Uterus (tissue), 3 donors: ENCODE measurements at regions not wholly inside any gene's neighbourhood (a gene's known extent, or its start where the extent isn't known, plus 50 kb on each side); places are given as distances from the start of the nearest gene placed in this dataset.

Source experiments
- DNase-seq, 2 donors: peaks; one replicate each; pipeline ENCODE4 v3.0.0-alpha.2; 2019 to 2020
- H3K27ac ChIP-seq, 2 donors: fragments of 200-600 bp; sonication (generic); 1 replicate in 1 of 2; 2 replicates in 1 of 2; pipeline ENCODE4 v1.5.1; 2016 to 2018
- H3K27me3 ChIP-seq, 2 donors: fragments of 200-600 bp; sonication (generic); one replicate each; pipeline ENCODE4 v1.5.1; 2018 to 2019; ENCODE audit warnings: control low read depth in 1 of 2
- H3K36me3 ChIP-seq, 2 donors: fragments of 200-600 bp; sonication (generic); one replicate each; pipeline ENCODE4 v1.5.1; 2019; ENCODE audit warnings: control low read depth in 1 of 2
- H3K4me1 ChIP-seq, 2 donors: fragments of 200-600 bp; sonication (generic); one replicate each; pipeline ENCODE4 v1.5.1; 2018 to 2019; ENCODE audit warnings: control low read depth in 1 of 2
- H3K4me3 ChIP-seq, 2 donors: fragments of 200-600 bp; sonication (generic); 1 replicate in 1 of 2; 2 replicates in 1 of 2; pipeline ENCODE4 v1.5.1; 2018 to 2019; ENCODE audit warnings: mild to moderate bottlenecking in 1 of 2
- H3K9me3 ChIP-seq, 2 donors: fragments of 200-600 bp; sonication (generic); one replicate each; pipeline ENCODE4 v1.5.1; 2019; ENCODE audit warnings: control low read depth in 1 of 2
- POLR2A ChIP-seq, 2 donors: fragments of 450-650 bp; IDR thresholded peaks; one replicate each; pipeline ENCODE4 v1.6.1; 2016; ENCODE audit warnings: antibody characterized with exemption in 2 of 2, mild to moderate bottlenecking in 1 of 2, moderate library complexity in 1 of 2
- intact Hi-C: fragments of 100-400 bp; cut with DNase I; formaldehyde crosslinking; loops from one replicate; pipeline ENCODE4 v1.15.1; 2023; ENCODE audit warnings: low total_unique reads
- TF ChIP-seq, protein P1 (sequence below), 4 experiments: fragments of 200-600 bp in 2 of 4; fragments of 450-650 bp in 2 of 4; sonication (generic) in 2 of 4; IDR thresholded peaks; one replicate each; pipeline ENCODE4 v1.5.1; 2016 to 2019; ENCODE audit warnings: antibody characterized with exemption in 4 of 4, mild to moderate bottlenecking in 2 of 4, moderate library complexity in 1 of 4
- donor health status: DM: yes; HTN: yes; CAD: no.

DNA sequence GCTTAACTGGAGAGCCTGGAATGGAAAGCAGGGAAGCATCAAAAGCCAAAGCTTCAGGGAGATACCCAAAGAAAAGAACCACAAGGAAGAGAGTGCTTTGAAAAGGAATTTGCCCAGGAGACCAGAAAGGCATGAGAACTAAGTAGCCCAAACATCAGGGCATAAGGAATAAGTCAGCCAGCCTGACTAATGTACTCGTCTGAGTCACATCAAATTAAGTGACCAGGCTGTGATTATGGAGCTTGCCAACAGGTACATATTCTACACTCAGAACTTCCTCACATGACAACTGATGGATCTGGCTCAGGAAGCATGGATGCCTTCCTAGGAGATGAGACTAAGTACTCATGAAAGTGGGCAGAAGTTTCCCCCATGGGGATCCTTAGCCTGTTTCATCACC lies 366.7 kb downstream of the BUD13 start:
- DNase-seq: no peak
- intact Hi-C loops: no loop called here
- no peak overlapping the region for H3K27ac ChIP-seq
- no peaks in the 10 kb centered on the region for H3K36me3 ChIP-seq
- H3K27me3 ChIP-seq: no peaks in the 10 kb centered on the region
- H3K4me1 ChIP-seq: no peaks in the 10 kb centered on the region
- TF ChIP-seq, protein P1, sequence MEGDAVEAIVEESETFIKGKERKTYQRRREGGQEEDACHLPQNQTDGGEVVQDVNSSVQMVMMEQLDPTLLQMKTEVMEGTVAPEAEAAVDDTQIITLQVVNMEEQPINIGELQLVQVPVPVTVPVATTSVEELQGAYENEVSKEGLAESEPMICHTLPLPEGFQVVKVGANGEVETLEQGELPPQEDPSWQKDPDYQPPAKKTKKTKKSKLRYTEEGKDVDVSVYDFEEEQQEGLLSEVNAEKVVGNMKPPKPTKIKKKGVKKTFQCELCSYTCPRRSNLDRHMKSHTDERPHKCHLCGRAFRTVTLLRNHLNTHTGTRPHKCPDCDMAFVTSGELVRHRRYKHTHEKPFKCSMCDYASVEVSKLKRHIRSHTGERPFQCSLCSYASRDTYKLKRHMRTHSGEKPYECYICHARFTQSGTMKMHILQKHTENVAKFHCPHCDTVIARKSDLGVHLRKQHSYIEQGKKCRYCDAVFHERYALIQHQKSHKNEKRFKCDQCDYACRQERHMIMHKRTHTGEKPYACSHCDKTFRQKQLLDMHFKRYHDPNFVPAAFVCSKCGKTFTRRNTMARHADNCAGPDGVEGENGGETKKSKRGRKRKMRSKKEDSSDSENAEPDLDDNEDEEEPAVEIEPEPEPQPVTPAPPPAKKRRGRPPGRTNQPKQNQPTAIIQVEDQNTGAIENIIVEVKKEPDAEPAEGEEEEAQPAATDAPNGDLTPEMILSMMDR (IDR thresholded peaks at IDR 0.05): no peak
- no peak for TF ChIP-seq POLR2A (IDR thresholded peaks at IDR 0.05)
- no peaks in the 10 kb centered on the region for H3K9me3 ChIP-seq
- H3K4me3 ChIP-seq: no peak overlapping the region

DNA sequence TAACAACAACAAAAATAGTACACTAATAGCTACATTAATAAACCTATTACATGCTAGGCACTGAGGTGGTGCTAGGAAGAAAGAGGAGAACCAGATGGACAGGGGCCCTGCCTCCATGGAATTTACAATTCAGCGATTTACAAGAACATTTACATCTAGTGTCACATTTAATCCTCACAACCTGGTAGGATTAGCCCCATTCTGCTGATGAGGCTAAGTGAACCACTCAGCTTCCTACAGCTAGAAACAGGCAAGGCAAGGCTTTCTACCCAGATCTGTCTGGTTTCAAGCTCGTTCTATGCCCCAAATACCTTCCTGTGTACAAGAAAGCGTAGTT lies 368.4 kb downstream of the BUD13 start:
- Histone ChIP-seq H3K27ac (no peak overlapping the region), H3K9me3 (no peaks in the 10 kb centered on the region), H3K4me3 (no peak overlapping the region), H3K36me3 (no peaks in the 10 kb centered on the region), H3K4me1 (no peaks in the 10 kb centered on the region), H3K27me3 (no peaks in the 10 kb centered on the region)
- intact Hi-C loops: no loop called here
- TF ChIP-seq POLR2A (IDR thresholded peaks at IDR 0.05): no peak
- TF ChIP-seq, protein P1 (IDR thresholded peaks at IDR 0.05): no peak
- no peak for DNase-seq

DNA sequence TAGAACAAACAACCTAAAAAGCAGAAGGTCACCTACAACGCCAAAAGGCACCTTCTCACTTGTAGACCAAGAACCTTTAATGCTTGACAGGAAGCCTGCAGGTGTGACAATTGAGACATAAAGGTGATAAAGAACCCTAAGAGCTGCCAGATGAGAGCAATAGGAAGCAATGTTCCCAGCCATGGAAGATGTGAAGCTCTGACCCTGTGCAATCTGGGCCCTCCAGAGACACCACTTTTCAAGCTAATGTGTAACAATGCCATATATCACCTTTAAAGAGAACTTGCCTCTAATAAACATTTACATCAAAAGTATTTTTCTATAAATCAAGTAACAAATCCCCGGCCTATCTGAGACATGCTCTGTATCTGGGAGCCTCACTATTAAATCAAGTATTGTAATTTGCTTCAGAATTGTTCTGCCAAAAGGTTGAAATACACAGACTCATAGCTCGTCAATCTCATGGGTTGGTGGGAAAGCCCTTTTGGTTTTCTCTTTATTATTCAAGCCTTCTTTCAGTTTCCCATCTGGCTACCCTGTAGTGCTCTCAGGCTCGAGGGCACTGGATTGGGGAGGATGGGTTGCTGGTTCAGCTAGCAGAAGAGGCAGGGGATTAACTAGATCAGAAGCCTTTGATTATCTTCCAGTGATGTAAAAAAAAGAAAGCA lies 368.9 kb downstream of the BUD13 start:
- intact Hi-C loops: no loop called here
- Histone ChIP-seq H3K36me3 (no peaks in the 10 kb centered on the region), H3K9me3 (no peaks in the 10 kb centered on the region), H3K27me3 (no peaks in the 10 kb centered on the region), H3K4me3 (no peak overlapping the region), H3K4me1 (no peaks in the 10 kb centered on the region), H3K27ac (no peak overlapping the region)
- no peak for DNase-seq
- no peak for TF ChIP-seq POLR2A (IDR thresholded peaks at IDR 0.05)
- TF ChIP-seq, protein P1 (IDR thresholded peaks at IDR 0.05): no peak

DNA sequence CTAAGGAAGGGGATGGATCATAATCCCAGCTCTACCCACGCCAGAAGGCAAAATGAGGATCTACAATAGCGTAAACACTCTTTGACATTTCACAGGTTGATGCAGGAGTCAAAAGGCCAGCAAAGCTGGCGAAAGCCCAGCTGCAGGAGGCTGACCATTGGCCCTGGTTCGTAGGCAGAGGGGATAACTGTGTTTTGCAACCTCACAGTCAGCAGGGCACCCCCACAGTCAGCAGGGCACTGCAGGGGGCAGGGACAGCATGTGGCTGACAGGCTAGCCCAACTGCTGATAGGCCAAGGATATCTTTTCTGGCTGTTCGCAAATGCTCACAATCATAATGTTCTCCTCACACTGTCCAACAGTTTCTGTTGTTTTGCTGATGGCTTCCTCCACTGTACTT lies 372.7 kb downstream of the BUD13 start:
- no peaks in the 10 kb centered on the region for H3K27me3 ChIP-seq
- no peaks in the 10 kb centered on the region for H3K9me3 ChIP-seq
- H3K27ac ChIP-seq: no peak overlapping the region
- no peaks in the 10 kb centered on the region for H3K36me3 ChIP-seq
- TF ChIP-seq, protein P1 (IDR thresholded peaks at IDR 0.05): no peak
- no peak for TF ChIP-seq POLR2A (IDR thresholded peaks at IDR 0.05)
- no peak overlapping the region for H3K4me3 ChIP-seq
- no peak for DNase-seq
- H3K4me1 ChIP-seq: no peaks in the 10 kb centered on the region
- intact Hi-C loops: no loop called here

DNA sequence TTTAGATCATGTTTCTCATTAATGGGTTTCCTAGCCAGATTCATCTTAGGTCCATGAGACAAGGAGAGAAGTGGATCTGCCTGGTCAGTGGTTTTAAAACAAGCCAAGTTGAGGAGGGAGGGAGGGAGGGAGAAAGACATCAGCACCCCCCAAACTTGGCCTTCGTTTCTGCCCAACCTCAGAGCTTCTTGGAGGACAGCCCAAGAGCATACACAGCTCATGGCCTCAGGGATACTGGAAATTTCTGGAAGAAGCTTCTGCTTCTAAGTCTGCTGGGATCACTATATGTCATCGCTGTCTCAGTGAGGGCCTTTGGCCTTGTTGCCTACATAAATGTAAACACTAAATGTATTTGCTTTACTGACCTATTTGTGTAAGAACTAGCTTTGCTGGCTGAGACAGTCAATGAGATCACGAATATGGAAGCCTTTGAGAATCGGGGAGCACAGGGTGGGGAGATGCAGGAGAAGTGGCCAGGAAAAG lies 375.1 kb downstream of the BUD13 start:
- H3K4me3 ChIP-seq: no peak overlapping the region
- no peaks in the 10 kb centered on the region for H3K27me3 ChIP-seq
- H3K27ac ChIP-seq: no peak overlapping the region
- DNase-seq: no peak
- intact Hi-C loops: no loop called here
- H3K36me3 ChIP-seq: no peaks in the 10 kb centered on the region
- no peak for TF ChIP-seq POLR2A (IDR thresholded peaks at IDR 0.05)
- TF ChIP-seq, protein P1 (IDR thresholded peaks at IDR 0.05): no peak
- H3K9me3 ChIP-seq: no peaks in the 10 kb centered on the region
- no peaks in the 10 kb centered on the region for H3K4me1 ChIP-seq
